ENCODE measurements at regions not wholly inside any gene's neighbourhood (a gene's known extent, or its start where the extent isn't known, plus 50 kb on each side); places are given as distances from the start of the nearest gene placed in this dataset.
"Not testable (repeated sequence)": the region's sequence is repeated elsewhere in the genome, so short reads cannot be mapped to it uniquely, and the experiment has no call there.

DNA sequence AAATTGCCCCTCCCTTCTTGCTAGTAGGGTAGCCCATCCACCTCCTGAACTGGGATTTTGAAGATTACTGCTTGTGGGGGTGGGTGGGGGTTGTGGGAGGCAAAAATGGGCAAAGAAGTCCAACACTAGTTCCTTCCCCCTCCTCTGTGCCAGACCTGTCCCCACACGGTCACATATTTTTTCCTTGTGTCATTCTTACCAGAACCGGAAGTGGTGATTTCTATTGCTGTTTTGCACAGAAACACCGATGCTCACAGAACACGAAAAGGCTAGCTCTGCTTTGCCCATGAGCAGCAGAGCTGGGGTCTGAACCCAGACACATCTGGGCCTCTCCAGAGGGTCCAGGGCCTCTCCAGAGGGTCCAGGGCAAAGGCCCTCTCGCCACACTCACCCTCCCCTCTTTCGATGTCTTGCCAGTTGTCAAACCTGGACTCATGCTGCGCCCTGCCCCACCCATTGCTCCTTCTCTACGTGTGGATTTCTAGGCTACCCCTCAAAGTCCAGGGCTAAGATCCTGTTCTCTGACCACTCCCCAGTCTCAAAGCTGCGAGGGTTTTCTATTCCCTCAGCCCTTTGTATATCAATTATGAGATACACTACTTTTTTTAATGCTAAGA lies 264.4 kb upstream of the MSX2 start:
- FAIRE-seq (no peak), DNase-seq (ENCODE audit: insufficient read length, low spot score) (no peak)
- TF ChIP-seq, protein P1, sequence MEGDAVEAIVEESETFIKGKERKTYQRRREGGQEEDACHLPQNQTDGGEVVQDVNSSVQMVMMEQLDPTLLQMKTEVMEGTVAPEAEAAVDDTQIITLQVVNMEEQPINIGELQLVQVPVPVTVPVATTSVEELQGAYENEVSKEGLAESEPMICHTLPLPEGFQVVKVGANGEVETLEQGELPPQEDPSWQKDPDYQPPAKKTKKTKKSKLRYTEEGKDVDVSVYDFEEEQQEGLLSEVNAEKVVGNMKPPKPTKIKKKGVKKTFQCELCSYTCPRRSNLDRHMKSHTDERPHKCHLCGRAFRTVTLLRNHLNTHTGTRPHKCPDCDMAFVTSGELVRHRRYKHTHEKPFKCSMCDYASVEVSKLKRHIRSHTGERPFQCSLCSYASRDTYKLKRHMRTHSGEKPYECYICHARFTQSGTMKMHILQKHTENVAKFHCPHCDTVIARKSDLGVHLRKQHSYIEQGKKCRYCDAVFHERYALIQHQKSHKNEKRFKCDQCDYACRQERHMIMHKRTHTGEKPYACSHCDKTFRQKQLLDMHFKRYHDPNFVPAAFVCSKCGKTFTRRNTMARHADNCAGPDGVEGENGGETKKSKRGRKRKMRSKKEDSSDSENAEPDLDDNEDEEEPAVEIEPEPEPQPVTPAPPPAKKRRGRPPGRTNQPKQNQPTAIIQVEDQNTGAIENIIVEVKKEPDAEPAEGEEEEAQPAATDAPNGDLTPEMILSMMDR (IDR thresholded peaks at IDR 0.05; ENCODE audit: insufficient read depth, missing control alignments), result no peak

DNA sequence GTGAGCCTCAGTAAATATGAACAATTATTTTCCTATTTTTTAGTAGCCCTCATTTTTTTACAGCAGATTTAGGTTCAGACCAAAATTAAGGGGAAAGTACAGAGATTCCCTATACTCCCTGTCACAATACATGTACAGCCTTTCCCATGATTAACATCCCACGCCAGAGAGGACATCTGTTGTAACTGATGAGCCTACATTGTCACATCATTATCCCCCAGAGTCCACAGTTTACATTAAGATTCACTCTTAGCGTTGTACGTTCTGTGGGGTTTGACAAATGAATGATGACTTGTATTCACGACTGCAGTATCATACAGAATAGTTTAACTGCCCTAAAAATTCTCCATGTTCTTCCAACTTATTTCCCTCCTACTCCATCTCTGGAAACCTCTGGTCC lies 262.3 kb upstream of the MSX2 start:
- FAIRE-seq, result no peak
- TF ChIP-seq, protein P1 (IDR thresholded peaks at IDR 0.05; ENCODE audit: insufficient read depth, missing control alignments), result no peak

DNA sequence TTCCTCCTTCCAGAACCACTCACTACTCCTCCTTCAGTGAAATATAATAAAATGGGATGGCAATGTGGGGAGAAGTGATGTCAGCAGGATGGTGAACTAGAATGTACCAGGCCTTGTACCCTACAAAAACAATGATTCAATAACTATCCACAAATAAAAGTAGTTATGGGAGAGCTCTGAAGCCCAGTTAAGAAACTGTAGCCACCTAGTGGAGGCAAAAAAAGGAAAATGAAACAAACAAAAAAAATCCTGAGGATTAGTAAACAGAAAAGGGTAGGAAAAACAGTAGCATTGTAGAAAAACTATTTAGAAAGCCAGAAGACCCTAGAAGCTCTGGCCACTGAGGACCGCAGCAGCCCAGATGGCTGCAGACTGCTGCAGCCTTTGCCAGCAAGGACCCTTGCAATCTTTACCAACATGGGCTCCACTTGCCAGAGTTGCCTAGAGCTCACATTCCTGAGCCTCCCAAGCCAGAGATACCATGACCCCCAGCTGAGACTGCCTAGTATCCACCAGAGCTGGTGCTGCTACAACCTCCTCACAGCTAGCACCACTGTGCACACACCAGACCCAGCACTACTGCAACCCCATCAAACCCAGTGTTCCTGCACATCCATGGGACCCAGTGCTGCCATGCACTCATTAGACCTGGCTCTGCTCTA lies 259.7 kb upstream of the MSX2 start:
- FAIRE-seq (no peak), DNase-seq (ENCODE audit: insufficient read length, low spot score) (no peak)
- TF ChIP-seq, protein P1 (IDR thresholded peaks at IDR 0.05; ENCODE audit: insufficient read depth, missing control alignments), result peak; percentile 8

More for the DNA sequence above, 262.3 kb upstream of the MSX2 start:
- DNase-seq (ENCODE audit: insufficient read length, low spot score), result no peak

DNA sequence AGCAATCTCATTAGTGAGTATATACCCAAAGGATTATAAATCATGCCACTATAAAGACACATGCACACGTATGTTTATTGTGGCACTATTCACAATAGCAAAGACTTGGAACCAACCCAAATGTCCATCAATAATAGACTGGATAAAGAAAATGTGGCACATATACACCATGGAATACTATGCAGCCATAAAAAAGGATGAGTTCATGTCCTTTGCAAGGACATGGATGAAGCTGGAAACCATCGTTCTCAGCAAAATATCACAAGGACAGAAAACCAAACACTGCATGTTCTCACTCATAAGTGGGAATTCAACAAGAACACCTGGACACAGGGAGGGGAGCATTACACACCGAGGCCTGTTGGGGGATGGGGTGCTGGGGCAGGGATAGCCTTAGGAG lies 252.9 kb upstream of the MSX2 start:
- not testable (repeated sequence) for FAIRE-seq; DNase-seq (ENCODE audit: insufficient read length, low spot score)

DNA sequence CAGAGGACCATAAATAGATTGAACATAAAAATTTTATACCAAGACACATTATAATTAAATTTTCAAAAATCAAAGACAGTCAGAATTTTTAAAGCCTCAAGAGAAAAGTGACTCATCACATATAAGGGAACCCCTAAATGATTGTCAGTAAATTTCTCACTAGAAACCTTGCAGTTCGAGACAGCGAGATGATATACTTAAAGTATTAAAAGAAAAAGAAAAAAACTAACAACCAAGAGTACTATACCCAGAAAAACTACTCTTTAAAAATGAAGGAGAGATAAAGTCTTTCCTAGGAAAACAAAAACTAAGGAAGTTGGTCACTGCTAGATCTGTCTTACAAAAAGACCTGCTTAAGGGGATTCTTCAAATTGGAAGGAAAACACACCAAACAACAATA lies 251.4 kb upstream of the MSX2 start:
- DNase-seq (ENCODE audit: insufficient read length, low spot score) (no peak), FAIRE-seq (no peak)
- TF ChIP-seq, protein P1 (IDR thresholded peaks at IDR 0.05; ENCODE audit: insufficient read depth, missing control alignments), result no peak

DNA sequence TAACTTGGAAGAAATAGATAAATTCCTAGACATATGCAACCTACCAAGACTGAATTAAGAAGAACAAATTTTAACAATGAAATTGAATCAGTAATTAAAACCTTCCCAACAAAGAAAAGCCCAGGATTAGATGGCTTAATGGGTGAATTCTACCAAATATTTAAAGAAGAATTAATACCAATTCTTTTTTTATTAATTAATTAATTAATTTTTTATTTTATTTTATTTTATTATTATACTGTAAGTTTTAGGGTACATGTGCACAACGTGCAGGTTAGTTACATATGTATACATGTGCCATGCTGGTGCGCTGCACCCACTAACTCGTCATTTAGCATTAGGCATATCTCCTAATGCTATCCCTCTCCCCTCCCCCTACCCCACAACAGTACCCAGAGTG lies 248.4 kb upstream of the MSX2 start:
- not testable (repeated sequence) for DNase-seq (ENCODE audit: insufficient read length, low spot score); FAIRE-seq

DNA sequence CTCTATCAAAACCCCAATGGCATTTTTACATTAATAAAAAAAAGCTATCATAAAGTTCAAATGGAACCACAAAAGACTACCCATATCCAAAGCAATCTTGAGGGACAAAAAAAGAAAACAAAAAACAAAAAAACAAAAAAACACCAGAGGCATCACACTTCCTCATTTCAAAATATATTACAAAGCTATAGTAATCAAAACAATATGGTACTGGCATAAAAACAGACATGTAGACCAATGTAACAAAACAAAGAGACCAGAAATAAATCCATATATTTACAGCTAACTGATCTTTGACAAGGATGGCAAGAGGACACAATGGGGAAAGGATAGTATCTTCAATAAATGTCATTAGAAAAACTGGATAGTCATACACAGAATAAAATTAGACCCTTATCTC lies 245.1 kb upstream of the MSX2 start:
- no peak for DNase-seq (ENCODE audit: insufficient read length, low spot score)
- no peak for FAIRE-seq
- TF ChIP-seq, protein P1 (IDR thresholded peaks at IDR 0.05; ENCODE audit: insufficient read depth, missing control alignments), result no peak

DNA sequence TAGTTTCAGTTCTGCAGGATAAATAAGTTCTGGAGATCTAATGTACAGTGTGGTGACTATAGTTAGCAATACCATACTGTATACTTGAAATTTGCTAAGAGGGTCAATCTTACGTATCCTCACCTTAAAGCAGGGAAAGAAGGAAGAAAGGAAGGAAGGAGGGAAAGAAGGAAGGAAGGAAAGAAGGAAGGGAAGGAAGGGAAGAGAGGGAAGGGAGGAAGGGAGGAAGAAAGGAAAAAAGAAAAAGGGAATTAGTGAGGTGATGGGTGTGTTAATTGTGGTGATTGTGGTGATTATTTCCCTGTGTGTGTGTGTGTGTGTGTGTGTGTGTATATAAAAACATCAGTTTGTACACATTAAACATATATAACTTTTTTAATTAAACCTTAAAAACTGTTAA lies 242.6 kb upstream of the MSX2 start:
- TF ChIP-seq, protein P1 (IDR thresholded peaks at IDR 0.05; ENCODE audit: insufficient read depth, missing control alignments), result no peak
- no peak for DNase-seq (ENCODE audit: insufficient read length, low spot score)
- FAIRE-seq, result no peak

All from D721Med (cell line).